PC-3 (cell line): ENCODE measurements at regions not wholly inside any gene's neighbourhood (a gene's known extent, or its start where the extent isn't known, plus 50 kb on each side); places are given as distances from the start of the nearest gene placed in this dataset.

Experiments
- EZH2 ChIP-seq: fragments of 300-600 bp; sonication (generic); IDR thresholded peaks from one replicate; pipeline ENCODE4 v1.6.1; 2017; ENCODE audit warnings: antibody characterized with exemption, mild to moderate bottlenecking, low read length; ENCODE audit not compliant: unreplicated experiment
- TF ChIP-seq, protein P1 (sequence below): fragments of 300-600 bp; sonication (generic); conservative IDR thresholded peaks from 2 replicates; pipeline ENCODE4 v1.5.1; 2017; ENCODE audit warnings: antibody characterized with exemption, low read depth, mild to moderate bottlenecking, low read length

DNA sequence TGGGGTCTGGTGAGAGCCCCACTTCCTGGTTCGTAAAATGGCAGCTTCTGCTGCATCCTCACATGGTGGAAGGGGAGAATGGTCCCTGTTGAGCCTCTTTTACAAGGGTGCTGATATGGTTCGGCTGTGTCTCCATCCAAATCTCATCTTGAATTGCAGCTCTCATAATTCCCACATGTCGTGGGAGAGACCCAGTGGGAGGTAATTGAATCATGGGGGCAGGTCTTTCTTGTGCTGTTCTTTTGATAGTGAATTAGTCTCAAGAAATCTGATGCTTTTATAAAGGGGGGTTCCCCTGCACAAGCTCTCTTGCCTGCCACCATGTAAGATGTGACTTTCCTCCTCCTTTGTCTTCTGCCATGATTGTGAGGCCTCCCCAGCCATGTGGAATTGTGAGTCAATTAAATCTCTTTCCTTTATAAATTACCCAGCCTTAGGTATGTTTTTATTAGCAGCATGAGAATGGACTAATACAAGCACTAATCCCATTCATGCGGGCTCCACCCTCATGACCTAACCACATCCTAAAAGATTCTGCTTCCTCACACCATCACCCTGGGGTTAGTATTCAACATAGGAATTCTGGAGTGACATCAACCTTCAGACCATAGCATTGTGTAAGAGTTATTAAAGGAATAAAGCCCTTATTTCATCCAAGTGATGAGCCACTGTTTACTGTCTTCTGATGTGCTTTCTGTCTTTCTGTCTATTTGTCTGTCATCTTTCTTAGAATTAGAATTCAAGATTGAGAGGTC is 159.0 kb upstream of the IRS2 start:
- no peak for TF ChIP-seq EZH2
- TF ChIP-seq, protein P1, sequence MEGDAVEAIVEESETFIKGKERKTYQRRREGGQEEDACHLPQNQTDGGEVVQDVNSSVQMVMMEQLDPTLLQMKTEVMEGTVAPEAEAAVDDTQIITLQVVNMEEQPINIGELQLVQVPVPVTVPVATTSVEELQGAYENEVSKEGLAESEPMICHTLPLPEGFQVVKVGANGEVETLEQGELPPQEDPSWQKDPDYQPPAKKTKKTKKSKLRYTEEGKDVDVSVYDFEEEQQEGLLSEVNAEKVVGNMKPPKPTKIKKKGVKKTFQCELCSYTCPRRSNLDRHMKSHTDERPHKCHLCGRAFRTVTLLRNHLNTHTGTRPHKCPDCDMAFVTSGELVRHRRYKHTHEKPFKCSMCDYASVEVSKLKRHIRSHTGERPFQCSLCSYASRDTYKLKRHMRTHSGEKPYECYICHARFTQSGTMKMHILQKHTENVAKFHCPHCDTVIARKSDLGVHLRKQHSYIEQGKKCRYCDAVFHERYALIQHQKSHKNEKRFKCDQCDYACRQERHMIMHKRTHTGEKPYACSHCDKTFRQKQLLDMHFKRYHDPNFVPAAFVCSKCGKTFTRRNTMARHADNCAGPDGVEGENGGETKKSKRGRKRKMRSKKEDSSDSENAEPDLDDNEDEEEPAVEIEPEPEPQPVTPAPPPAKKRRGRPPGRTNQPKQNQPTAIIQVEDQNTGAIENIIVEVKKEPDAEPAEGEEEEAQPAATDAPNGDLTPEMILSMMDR: no peak
